Gastroesophageal sphincter (tissue), 4 donors: ENCODE measurements at regions not wholly inside any gene's neighbourhood (a gene's known extent, or its start where the extent isn't known, plus 50 kb on each side); places are given as distances from the start of the nearest gene placed in this dataset.

Source experiments
- ATAC-seq: fragments of 150-250 bp; one replicate; pipeline ENCODE4 v1.9.1; 2016; ENCODE audit warnings: mild to moderate bottlenecking, moderate library complexity
- H3K27ac ChIP-seq, 4 donors: fragments of 200-600 bp; sonication (generic) in 3 of 4; 1 replicate in 3 of 4; 2 replicates in 1 of 4; pipeline ENCODE4 v1.5.1; 2016 to 2019
- H3K27me3 ChIP-seq: fragments of 200-600 bp; sonication (generic); one replicate; pipeline ENCODE4 v1.5.1; 2019
- H3K36me3 ChIP-seq, 2 donors: fragments of 200-600 bp; sonication (generic); one replicate each; pipeline ENCODE4 v1.5.1; 2019; ENCODE audit warnings: control low read depth in 1 of 2
- H3K4me1 ChIP-seq, 3 donors: fragments of 200-600 bp; sonication (generic); 1 replicate in 2 of 3; 2 replicates in 1 of 3; pipeline ENCODE4 v1.5.1; 2016 to 2019; ENCODE audit warnings: control low read depth in 2 of 3
- H3K4me3 ChIP-seq, 2 donors: fragments of 200-600 bp; sonication (generic); one replicate each; pipeline ENCODE4 v1.5.1; 2019; ENCODE audit warnings: mild to moderate bottlenecking in 1 of 2, moderate library complexity in 1 of 2
- H3K9me3 ChIP-seq, 3 donors: fragments of 200-600 bp; sonication (generic); one replicate each; pipeline ENCODE4 v1.5.1; 2017 to 2019; ENCODE audit warnings: control low read depth in 2 of 3
- CTCF ChIP-seq, 4 experiments: fragments of 200-600 bp in 2 of 4; fragments of 450-650 bp in 2 of 4; sonication (generic) in 1 of 4; IDR thresholded peaks; one replicate each; pipeline ENCODE4 v1.5.1; 2017 to 2019; ENCODE audit warnings: antibody characterized with exemption in 4 of 4, mild to moderate bottlenecking in 2 of 4, moderate library complexity in 2 of 4
- EP300 ChIP-seq: sonication (generic); formaldehyde crosslinking; IDR thresholded peaks from one replicate; pipeline ENCODE4 v1.6.1; 2017; ENCODE audit warnings: antibody characterized with exemption, mild to moderate bottlenecking
- POLR2A ChIP-seq, 2 donors: fragments of 450-650 bp; IDR thresholded peaks; one replicate each; pipeline ENCODE4 v1.6.1; 2017; ENCODE audit warnings: antibody characterized with exemption in 2 of 2, mild to moderate bottlenecking in 2 of 2, moderate library complexity in 1 of 2
- POLR2AphosphoS5 ChIP-seq: sonication (generic); formaldehyde crosslinking; IDR thresholded peaks from one replicate; pipeline ENCODE4 v1.6.1; 2017; ENCODE audit warnings: antibody characterized with exemption
- WGBS, 2 donors: methylation state at CpG; one replicate each; pipeline ENCODE4 v1.1.5; 2018; ENCODE audit warnings: low coverage in 1 of 2; 5-methylcytosine and 5-hydroxymethylcytosine counted together
- small RNA-seq, 4 donors: library from RNA; depleted of rRNA; stranded (forward); fragments of <200 nt; gene quantifications; one replicate each; pipeline ENCODE3, GENCODE V24; 2016

- TF ChIP-seq EP300 (no peak), POLR2A (IDR thresholded peaks at IDR 0.05) (no peak), POLR2AphosphoS5 (no peak), CTCF (IDR thresholded peaks at IDR 0.05) (no peak)
- H3K27me3 ChIP-seq = no peaks in the 10 kb centered on the region
- H3K4me1 ChIP-seq = no peaks in the 10 kb centered on the region
- H3K36me3 ChIP-seq = no peaks in the 10 kb centered on the region
- ATAC-seq = no peak
- no peak overlapping the region for H3K27ac ChIP-seq
- 100% methylated on average over 1 of the region's 10 CpGs; no CpG with 5 or more reads in 1 of the 2 donors for WGBS, 2 donors
- H3K9me3 ChIP-seq = no peaks in the 10 kb centered on the region
- H3K4me3 ChIP-seq = no peak overlapping the region
These were observed 297.9 kb downstream of the SHANK2 start for GRCh38 chr11:70954471-70954870.

Small RNA genes lying in the stretch of these regions (small RNA-seq; reads per million reads assigned to genes)
- gene MIR3664 (0 reads per million in 4 donors), gene RF00019 (0 reads per million in 4 donors)
